ENCODE measurements at regions not wholly inside any gene's neighbourhood (a gene's known extent, or its start where the extent isn't known, plus 50 kb on each side); places are given as distances from the start of the nearest gene placed in this dataset.

- Histone ChIP-seq H3K9ac (ENCODE audit: low read depth, low read length) (no peak overlapping the region), H3K27ac (ENCODE audit: insufficient read depth, low read length) (no peak overlapping the region), H4K8ac (ENCODE audit: low read depth in 2 of 2, low read length in 2 of 2) (no peak overlapping the region), H3K14ac (replicated peaks; ENCODE audit: low read depth, low read length) (no peak overlapping the region), H3K4me2 (ENCODE audit: low read depth, low read length) (no peak overlapping the region), H3K27me3 (ENCODE audit: control insufficient read depth, insufficient read depth, low read length) (no peaks in the 10 kb centered on the region), H4K91ac (ENCODE audit: insufficient read depth, low read depth, low read length) (no peak overlapping the region), H3K18ac (ENCODE audit: low read depth, low read length) (no peak overlapping the region), H4K20me1 (ENCODE audit: insufficient read depth, low read length) (no peaks in the 10 kb centered on the region), H2AK5ac (ENCODE audit: low read depth, low read length) (no peak overlapping the region), H3K79me1 (ENCODE audit: low read depth in 1 of 2, low read length in 2 of 2) (no peaks in the 10 kb centered on the region), H3K23ac (ENCODE audit: low read depth, low read length) (no peak overlapping the region), H3K4me3 (ENCODE audit: insufficient read depth, low read depth, low read length) (no peak overlapping the region), H3K4me1 (ENCODE audit: control insufficient read depth, insufficient read depth, low read length) (no peaks in the 10 kb centered on the region), H2BK120ac (ENCODE audit: low read depth, low read length) (no peak overlapping the region), H3K9me1 (ENCODE audit: insufficient read depth, low read length) (no peaks in the 10 kb centered on the region), H3K9me3 (ENCODE audit: control insufficient read depth, insufficient read depth, low read length) (peaks cover 27% of the 10 kb centered on the region), H2BK5ac (ENCODE audit: low read depth, low read length, poor library complexity, severe bottlenecking) (no peak overlapping the region), H4K5ac (ENCODE audit: low read depth, low read length) (no peak overlapping the region), H2BK20ac (ENCODE audit: low read depth, low read length) (no peak overlapping the region), H2AFZ (replicated peaks; ENCODE audit: low read length, poor library complexity) (no peak overlapping the region), H2BK15ac (ENCODE audit: low read depth, low read length) (no peak overlapping the region), H3K56ac (ENCODE audit: extremely low read depth, insufficient read depth, low read length) (no peak overlapping the region), H3K36me3 (ENCODE audit: control insufficient read depth, insufficient read depth, low read length) (no peaks in the 10 kb centered on the region), H3K4ac (ENCODE audit: low read depth, low read length) (no peak overlapping the region), H2AK9ac (replicated peaks; ENCODE audit: low read depth, low read length, poor library complexity) (no peak overlapping the region)
- ChIA-PET CTCF (no interaction called here), POLR2A (ENCODE audit: unreplicated experiment) (no interaction called here)
- dilution Hi-C loops (cut with HindIII; ENCODE audit: low sequenced_read_pairs, unreplicated experiment) = no loop called here
- intact Hi-C loops (cut with micrococcal nuclease) = no loop called here
- TF ChIP-seq MAFK (IDR thresholded peaks at IDR 0.05; ENCODE audit: low read depth, low read length) = no peak
- TF ChIP-seq BHLHE40 (IDR thresholded peaks at IDR 0.05; ENCODE audit: low read depth, low read length) = no peak
- no peak for TF ChIP-seq CHD1 (IDR thresholded peaks at IDR 0.05; ENCODE audit: low read depth, low read length)
- no peak for TF ChIP-seq POLR2A (IDR thresholded peaks at IDR 0.05; ENCODE audit: low read depth, low read length)
- TF ChIP-seq, protein P1, sequence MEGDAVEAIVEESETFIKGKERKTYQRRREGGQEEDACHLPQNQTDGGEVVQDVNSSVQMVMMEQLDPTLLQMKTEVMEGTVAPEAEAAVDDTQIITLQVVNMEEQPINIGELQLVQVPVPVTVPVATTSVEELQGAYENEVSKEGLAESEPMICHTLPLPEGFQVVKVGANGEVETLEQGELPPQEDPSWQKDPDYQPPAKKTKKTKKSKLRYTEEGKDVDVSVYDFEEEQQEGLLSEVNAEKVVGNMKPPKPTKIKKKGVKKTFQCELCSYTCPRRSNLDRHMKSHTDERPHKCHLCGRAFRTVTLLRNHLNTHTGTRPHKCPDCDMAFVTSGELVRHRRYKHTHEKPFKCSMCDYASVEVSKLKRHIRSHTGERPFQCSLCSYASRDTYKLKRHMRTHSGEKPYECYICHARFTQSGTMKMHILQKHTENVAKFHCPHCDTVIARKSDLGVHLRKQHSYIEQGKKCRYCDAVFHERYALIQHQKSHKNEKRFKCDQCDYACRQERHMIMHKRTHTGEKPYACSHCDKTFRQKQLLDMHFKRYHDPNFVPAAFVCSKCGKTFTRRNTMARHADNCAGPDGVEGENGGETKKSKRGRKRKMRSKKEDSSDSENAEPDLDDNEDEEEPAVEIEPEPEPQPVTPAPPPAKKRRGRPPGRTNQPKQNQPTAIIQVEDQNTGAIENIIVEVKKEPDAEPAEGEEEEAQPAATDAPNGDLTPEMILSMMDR (conservative IDR thresholded peaks at IDR 0.05; ENCODE audit: low read depth, low read length) = no peak
- no peak for TF ChIP-seq RCOR1 (IDR thresholded peaks at IDR 0.05; ENCODE audit: insufficient replicate concordance, low read length)
- no peak for TF ChIP-seq MAZ (IDR thresholded peaks at IDR 0.05; ENCODE audit: borderline replicate concordance, low read depth, low read length)
- no peak for TF ChIP-seq CEBPB (IDR thresholded peaks at IDR 0.05; ENCODE audit: low read depth, low read length)
- no peak for TF ChIP-seq FOS (IDR thresholded peaks at IDR 0.05; ENCODE audit: low read depth, low read length)
- TF ChIP-seq RFX5 (IDR thresholded peaks at IDR 0.05; ENCODE audit: low read depth, low read length) = no peak
- TF ChIP-seq NFE2L2 (IDR thresholded peaks at IDR 0.05; ENCODE audit: low read depth, low read length) = no peak
- TF ChIP-seq MXI1 (IDR thresholded peaks at IDR 0.05; ENCODE audit: borderline replicate concordance, low read depth, low read length) = no peak
- DNase-seq (no peak), ATAC-seq (ENCODE audit: low read depth) (no peak)
- BruUV-seq (replicated peaks) = no TSS peak
- 74% methylated on average over 6 of the region's 16 CpGs; no CpG with 5 or more reads in 1 of the 2 experiments for WGBS, 2 experiments (ENCODE audit: extremely low coverage in 2 of 2, insufficient read length in 1 of 2)
- in situ Hi-C loops (cut with MboI; ENCODE audit: low sequenced_read_pairs) = no loop called here
Observed at GRCh38 chr15:93308026-93308690, 219.1 kb upstream of the RGMA start.
